RWPE1 (cell line): ENCODE measurements at regions not wholly inside any gene's neighbourhood (a gene's known extent, or its start where the extent isn't known, plus 50 kb on each side); places are given as distances from the start of the nearest gene placed in this dataset.
"Not testable (repeated sequence)": the region's sequence is repeated elsewhere in the genome, so short reads cannot be mapped to it uniquely, and the experiment has no call there.

Experiments
- CTCF ChIA-PET: fragments of 350-600 bp; sonication (Branson Sonifier 250); formaldehyde crosslinking; extraction: SDS; loops from one replicate; lab custom pipeline; 2021; lab: Yijun Ruan, JAX
- POLR2A ChIA-PET: fragments of 400-600 bp; formaldehyde crosslinking; extraction: SDS; loops from one replicate; lab custom pipeline; 2020; ENCODE audit warnings: antibody characterized with exemption; ENCODE audit not compliant: low non-redundant PET; lab: Yijun Ruan, JAX
- DNase-seq: peaks from one replicate; pipeline ENCODE4 v3.0.0; 2012; ENCODE audit warnings: low spot score
- H3K27ac ChIP-seq: fragments of 450-650 bp; 2 replicates; pipeline ENCODE4 v1.5.1; 2017
- TF ChIP-seq, protein P1 (sequence below): fragments of 450-650 bp; conservative IDR thresholded peaks from 2 replicates; pipeline ENCODE4 v1.5.1; 2017; ENCODE audit warnings: low read depth, mild to moderate bottlenecking

GRCh38 chr7:77484785-77485184 is 52.3 kb upstream of the PTPN12 start:
- no peak for DNase-seq
- H3K27ac ChIP-seq = no peak overlapping the region
- CTCF ChIA-PET = no interaction called here
- TF ChIP-seq, protein P1, sequence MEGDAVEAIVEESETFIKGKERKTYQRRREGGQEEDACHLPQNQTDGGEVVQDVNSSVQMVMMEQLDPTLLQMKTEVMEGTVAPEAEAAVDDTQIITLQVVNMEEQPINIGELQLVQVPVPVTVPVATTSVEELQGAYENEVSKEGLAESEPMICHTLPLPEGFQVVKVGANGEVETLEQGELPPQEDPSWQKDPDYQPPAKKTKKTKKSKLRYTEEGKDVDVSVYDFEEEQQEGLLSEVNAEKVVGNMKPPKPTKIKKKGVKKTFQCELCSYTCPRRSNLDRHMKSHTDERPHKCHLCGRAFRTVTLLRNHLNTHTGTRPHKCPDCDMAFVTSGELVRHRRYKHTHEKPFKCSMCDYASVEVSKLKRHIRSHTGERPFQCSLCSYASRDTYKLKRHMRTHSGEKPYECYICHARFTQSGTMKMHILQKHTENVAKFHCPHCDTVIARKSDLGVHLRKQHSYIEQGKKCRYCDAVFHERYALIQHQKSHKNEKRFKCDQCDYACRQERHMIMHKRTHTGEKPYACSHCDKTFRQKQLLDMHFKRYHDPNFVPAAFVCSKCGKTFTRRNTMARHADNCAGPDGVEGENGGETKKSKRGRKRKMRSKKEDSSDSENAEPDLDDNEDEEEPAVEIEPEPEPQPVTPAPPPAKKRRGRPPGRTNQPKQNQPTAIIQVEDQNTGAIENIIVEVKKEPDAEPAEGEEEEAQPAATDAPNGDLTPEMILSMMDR = no peak
- POLR2A ChIA-PET = no interaction called here

GRCh38 chr7:77482015-77482414 is 55.1 kb upstream of the PTPN12 start:
- peak; percentile 74 for DNase-seq

GRCh38 chr7:77481615-77482014 is 55.5 kb upstream of the PTPN12 start:
- ChIA-PET CTCF (no interaction called here), POLR2A (no interaction called here)
- TF ChIP-seq, protein P1 = no peak
- no peak for DNase-seq
- H3K27ac ChIP-seq = no peak overlapping the region

More at GRCh38 chr7:77482015-77482414, 55.1 kb upstream of the PTPN12 start:
- no peak overlapping the region for H3K27ac ChIP-seq
- TF ChIP-seq, protein P1 = no peak
- ChIA-PET CTCF (interaction anchor here (0.6 kb wide), 1 partner anchor 458 kb away, joined by 3 read pairs; no protein-coding TSS in a partner anchor), POLR2A (no interaction called here)

DNA sequence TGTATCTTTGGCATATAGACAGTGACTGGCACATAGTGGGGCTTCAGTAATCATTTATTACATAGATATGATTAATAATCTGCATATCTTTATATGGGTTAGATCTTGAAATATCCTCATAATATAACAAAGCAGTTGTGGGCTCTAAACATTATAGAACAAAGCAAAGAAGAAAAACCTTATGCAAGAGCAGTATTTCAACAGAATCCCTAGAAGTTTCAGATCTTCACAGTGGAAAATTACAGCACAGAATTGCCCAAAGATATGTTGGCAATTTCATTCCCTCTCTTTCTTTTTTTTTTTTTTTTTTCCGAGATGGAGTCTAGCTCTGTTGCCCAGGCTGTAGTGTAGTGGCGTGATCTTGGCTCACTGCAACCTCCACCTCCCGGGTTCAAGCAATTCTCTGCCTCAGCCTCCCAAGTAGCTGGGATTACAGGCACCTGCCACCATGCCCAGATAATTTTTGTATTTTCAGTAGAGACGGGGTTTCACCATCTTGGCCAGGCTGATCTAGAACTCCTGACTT is 56.9 kb upstream of the PTPN12 start:
- DNase-seq, H3K27ac ChIP-seq: not testable (repeated sequence)
- CTCF ChIA-PET = interaction anchor here (0.6 to 0.7 kb wide), 2 partner anchors 148 to 280 kb away, joined by 3 read pairs; no protein-coding TSS in a partner anchor

GRCh38 chr7:77479536-77480088 is 57.5 kb upstream of the PTPN12 start:
- TF ChIP-seq, protein P1 = no peak
- no peak for DNase-seq
- CTCF ChIA-PET = interaction anchor here (0.6 kb wide), 1 partner anchor 279 kb away, joined by 3 read pairs; no protein-coding TSS in a partner anchor
- POLR2A ChIA-PET = no interaction called here
- no peak overlapping the region for H3K27ac ChIP-seq

More for the DNA sequence above, 56.9 kb upstream of the PTPN12 start:
- POLR2A ChIA-PET = not testable (repeated sequence)

DNA sequence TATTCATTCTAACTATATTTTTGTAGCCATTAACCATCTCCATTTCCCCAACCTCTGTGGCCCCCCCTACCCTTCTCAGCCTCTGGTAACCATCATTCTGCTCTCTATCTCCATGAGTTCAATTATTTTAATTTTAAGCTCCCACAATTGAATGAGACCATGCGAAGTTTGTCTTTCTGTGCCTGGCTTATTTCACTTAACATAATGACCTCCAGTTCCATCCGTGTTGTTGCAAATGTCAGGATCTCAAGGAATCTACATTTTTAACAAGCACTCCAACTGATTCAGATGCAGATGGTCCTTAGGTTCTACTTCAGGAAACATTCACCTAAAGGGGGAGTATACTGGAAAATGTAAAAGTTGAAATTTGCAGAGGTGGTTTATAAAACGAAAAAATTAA is 60.2 kb upstream of the PTPN12 start:
- TF ChIP-seq, protein P1 = no peak
- POLR2A ChIA-PET = no interaction called here
- CTCF ChIA-PET = no interaction called here
- H3K27ac ChIP-seq = no peak overlapping the region
- DNase-seq = no peak

DNA sequence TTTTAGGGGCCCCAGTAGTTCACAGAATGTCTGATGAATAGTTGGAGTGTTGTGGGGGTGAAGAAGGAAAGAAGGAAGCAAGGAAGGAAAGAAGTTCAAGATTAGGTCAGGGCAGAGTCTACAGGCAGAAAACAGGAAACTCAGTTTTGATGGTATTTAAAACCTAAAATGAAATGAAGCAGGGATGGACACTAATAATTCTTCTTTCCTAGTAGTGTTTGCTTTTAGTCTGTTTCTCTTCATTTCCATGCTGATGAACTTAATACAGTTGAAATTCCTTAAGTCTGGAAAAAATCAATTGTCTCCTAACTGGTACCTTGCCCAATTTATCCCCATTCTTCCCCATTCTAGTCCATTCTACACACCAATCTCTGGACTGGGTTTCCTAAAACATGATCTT is 59.0 kb upstream of the GSAP start:
- CTCF ChIA-PET = interaction anchor here (0.6 to 1.4 kb wide), 2 partner anchors 10 to 67 kb away, joined by 3 read pairs; no protein-coding TSS in a partner anchor
- POLR2A ChIA-PET = no interaction called here
- TF ChIP-seq, protein P1 = no peak
- no peak overlapping the region for H3K27ac ChIP-seq
- DNase-seq = no peak
